ENCODE measurements at regions not wholly inside any gene's neighbourhood (a gene's known extent, or its start where the extent isn't known, plus 50 kb on each side); places are given as distances from the start of the nearest gene placed in this dataset.

DNA sequence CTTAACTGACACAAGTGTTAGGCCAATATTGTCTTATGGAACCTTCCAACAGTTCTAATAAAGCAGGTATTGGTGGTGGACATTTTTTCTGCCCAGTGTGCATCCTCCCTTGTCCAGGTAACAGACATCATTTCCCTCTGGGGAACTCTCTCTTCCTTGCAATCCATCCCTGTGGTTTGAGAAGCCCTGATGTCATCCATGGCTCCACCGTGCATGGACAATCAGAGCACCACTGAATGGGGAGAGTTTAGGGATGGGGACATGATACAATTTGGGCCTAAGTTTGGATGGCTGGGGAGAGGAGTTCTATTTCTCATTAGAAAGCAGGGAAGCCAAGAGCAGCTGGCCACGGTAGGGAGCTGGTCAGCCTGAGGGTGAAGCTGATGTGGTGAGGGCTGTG, 60.2 kb upstream of the ZFP64 start:
- dilution Hi-C loops (cut with HindIII; ENCODE audit: low sequenced_read_pairs, unreplicated experiment) (no loop called here), in situ Hi-C loops (cut with MboI; ENCODE audit: low sequenced_read_pairs) (no loop called here), intact Hi-C loops (cut with micrococcal nuclease) (no loop called here)
- H3K36me3 ChIP-seq (ENCODE audit: control insufficient read depth, insufficient read depth, low read length), result no peaks in the 10 kb centered on the region
- H3K18ac ChIP-seq (ENCODE audit: low read depth, low read length), result no peak overlapping the region
- no peak overlapping the region for H3K4me2 ChIP-seq (ENCODE audit: low read depth, low read length)
- no peaks in the 10 kb centered on the region; the same call in 1 of the 2 replicates for H3K9me3 ChIP-seq (ENCODE audit: control insufficient read depth, insufficient read depth, low read length)
- no peak overlapping the region for H3K4ac ChIP-seq (ENCODE audit: low read depth, low read length)
- H4K8ac ChIP-seq (ENCODE audit: low read depth in 2 of 2, low read length in 2 of 2), result no peak overlapping the region
- H3K27ac ChIP-seq (ENCODE audit: insufficient read depth, low read length), result no peak overlapping the region
- H2BK120ac ChIP-seq (ENCODE audit: low read depth, low read length), result no peak overlapping the region
- no peaks in the 10 kb centered on the region for H3K9me1 ChIP-seq (ENCODE audit: insufficient read depth, low read length)
- no peak overlapping the region for H4K5ac ChIP-seq (ENCODE audit: low read depth, low read length)
- H3K27me3 ChIP-seq (ENCODE audit: control insufficient read depth, insufficient read depth, low read length), result peaks cover 3% of the 10 kb centered on the region; the same call in 1 of the 2 replicates
- ATAC-seq (ENCODE audit: low read depth) (no peak), DNase-seq (no peak)
- H2BK20ac ChIP-seq (ENCODE audit: low read depth, low read length), result no peak overlapping the region
- H3K23ac ChIP-seq (ENCODE audit: low read depth, low read length), result no peak overlapping the region
- H4K91ac ChIP-seq (ENCODE audit: insufficient read depth, low read depth, low read length), result no peak overlapping the region
- H3K79me1 ChIP-seq (ENCODE audit: low read depth in 1 of 2, low read length in 2 of 2), result no peaks in the 10 kb centered on the region
- H3K14ac ChIP-seq (replicated peaks; ENCODE audit: low read depth, low read length), result no peak overlapping the region
- H3K4me1 ChIP-seq (ENCODE audit: control insufficient read depth, insufficient read depth, low read length), result no peaks in the 10 kb centered on the region
- H4K20me1 ChIP-seq (ENCODE audit: insufficient read depth, low read length), result no peaks in the 10 kb centered on the region
- ChIA-PET CTCF (no interaction called here), POLR2A (ENCODE audit: unreplicated experiment) (no interaction called here)
- no peak overlapping the region for H3K56ac ChIP-seq (ENCODE audit: extremely low read depth, insufficient read depth, low read length)
- H3K9ac ChIP-seq (ENCODE audit: low read depth, low read length), result no peak overlapping the region
- H2AFZ ChIP-seq (replicated peaks; ENCODE audit: low read length, poor library complexity), result no peak overlapping the region
- no peak overlapping the region for H2AK9ac ChIP-seq (replicated peaks; ENCODE audit: low read depth, low read length, poor library complexity)
- H2AK5ac ChIP-seq (ENCODE audit: low read depth, low read length), result no peak overlapping the region
- H3K4me3 ChIP-seq (ENCODE audit: insufficient read depth, low read depth, low read length), result no peak overlapping the region
- no CpG with 5 or more reads among the region's 2 CpGs for WGBS, 2 experiments (ENCODE audit: extremely low coverage in 2 of 2, insufficient read length in 1 of 2)
- BruUV-seq (replicated peaks), result no TSS peak
- H2BK15ac ChIP-seq (ENCODE audit: low read depth, low read length), result no peak overlapping the region
- TF ChIP-seq SMC3 (IDR thresholded peaks at IDR 0.05; ENCODE audit: low read depth, low read length) (no peak), MAZ (IDR thresholded peaks at IDR 0.05; ENCODE audit: borderline replicate concordance, low read depth, low read length) (no peak), BHLHE40 (IDR thresholded peaks at IDR 0.05; ENCODE audit: low read depth, low read length) (no peak), NFE2L2 (IDR thresholded peaks at IDR 0.05; ENCODE audit: low read depth, low read length) (no peak), FOS (IDR thresholded peaks at IDR 0.05; ENCODE audit: low read depth, low read length) (no peak), RFX5 (IDR thresholded peaks at IDR 0.05; ENCODE audit: low read depth, low read length) (no peak), MAFK (IDR thresholded peaks at IDR 0.05; ENCODE audit: low read depth, low read length) (no peak), CEBPB (IDR thresholded peaks at IDR 0.05; ENCODE audit: low read depth, low read length) (no peak), MXI1 (IDR thresholded peaks at IDR 0.05; ENCODE audit: borderline replicate concordance, low read depth, low read length) (no peak), CHD1 (IDR thresholded peaks at IDR 0.05; ENCODE audit: low read depth, low read length) (no peak), POLR2A (IDR thresholded peaks at IDR 0.05; ENCODE audit: low read depth, low read length) (no peak), RAD21 (IDR thresholded peaks at IDR 0.05; ENCODE audit: low read length) (no peak), RCOR1 (IDR thresholded peaks at IDR 0.05; ENCODE audit: insufficient replicate concordance, low read length) (no peak)
- TF ChIP-seq, protein P1, sequence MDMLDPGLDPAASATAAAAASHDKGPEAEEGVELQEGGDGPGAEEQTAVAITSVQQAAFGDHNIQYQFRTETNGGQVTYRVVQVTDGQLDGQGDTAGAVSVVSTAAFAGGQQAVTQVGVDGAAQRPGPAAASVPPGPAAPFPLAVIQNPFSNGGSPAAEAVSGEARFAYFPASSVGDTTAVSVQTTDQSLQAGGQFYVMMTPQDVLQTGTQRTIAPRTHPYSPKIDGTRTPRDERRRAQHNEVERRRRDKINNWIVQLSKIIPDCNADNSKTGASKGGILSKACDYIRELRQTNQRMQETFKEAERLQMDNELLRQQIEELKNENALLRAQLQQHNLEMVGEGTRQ (IDR thresholded peaks at IDR 0.05; ENCODE audit: low read depth, low read length), result no peak
- TF ChIP-seq, protein P2, sequence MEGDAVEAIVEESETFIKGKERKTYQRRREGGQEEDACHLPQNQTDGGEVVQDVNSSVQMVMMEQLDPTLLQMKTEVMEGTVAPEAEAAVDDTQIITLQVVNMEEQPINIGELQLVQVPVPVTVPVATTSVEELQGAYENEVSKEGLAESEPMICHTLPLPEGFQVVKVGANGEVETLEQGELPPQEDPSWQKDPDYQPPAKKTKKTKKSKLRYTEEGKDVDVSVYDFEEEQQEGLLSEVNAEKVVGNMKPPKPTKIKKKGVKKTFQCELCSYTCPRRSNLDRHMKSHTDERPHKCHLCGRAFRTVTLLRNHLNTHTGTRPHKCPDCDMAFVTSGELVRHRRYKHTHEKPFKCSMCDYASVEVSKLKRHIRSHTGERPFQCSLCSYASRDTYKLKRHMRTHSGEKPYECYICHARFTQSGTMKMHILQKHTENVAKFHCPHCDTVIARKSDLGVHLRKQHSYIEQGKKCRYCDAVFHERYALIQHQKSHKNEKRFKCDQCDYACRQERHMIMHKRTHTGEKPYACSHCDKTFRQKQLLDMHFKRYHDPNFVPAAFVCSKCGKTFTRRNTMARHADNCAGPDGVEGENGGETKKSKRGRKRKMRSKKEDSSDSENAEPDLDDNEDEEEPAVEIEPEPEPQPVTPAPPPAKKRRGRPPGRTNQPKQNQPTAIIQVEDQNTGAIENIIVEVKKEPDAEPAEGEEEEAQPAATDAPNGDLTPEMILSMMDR (conservative IDR thresholded peaks at IDR 0.05; ENCODE audit: low read depth, low read length), result no peak
- TF ChIP-seq, protein P3, sequence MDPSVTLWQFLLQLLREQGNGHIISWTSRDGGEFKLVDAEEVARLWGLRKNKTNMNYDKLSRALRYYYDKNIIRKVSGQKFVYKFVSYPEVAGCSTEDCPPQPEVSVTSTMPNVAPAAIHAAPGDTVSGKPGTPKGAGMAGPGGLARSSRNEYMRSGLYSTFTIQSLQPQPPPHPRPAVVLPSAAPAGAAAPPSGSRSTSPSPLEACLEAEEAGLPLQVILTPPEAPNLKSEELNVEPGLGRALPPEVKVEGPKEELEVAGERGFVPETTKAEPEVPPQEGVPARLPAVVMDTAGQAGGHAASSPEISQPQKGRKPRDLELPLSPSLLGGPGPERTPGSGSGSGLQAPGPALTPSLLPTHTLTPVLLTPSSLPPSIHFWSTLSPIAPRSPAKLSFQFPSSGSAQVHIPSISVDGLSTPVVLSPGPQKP (IDR thresholded peaks at IDR 0.05; ENCODE audit: borderline replicate concordance, low read depth, low read length), result no peak
- no peak overlapping the region for H2BK5ac ChIP-seq (ENCODE audit: low read depth, low read length, poor library complexity, severe bottlenecking)

Measured in IMR-90 (cell line).